Heart right ventricle (tissue), 16 donors: ENCODE measurements at regions not wholly inside any gene's neighbourhood (a gene's known extent, or its start where the extent isn't known, plus 50 kb on each side); places are given as distances from the start of the nearest gene placed in this dataset.
"Not testable (repeated sequence)": the region's sequence is repeated elsewhere in the genome, so short reads cannot be mapped to it uniquely, and the experiment has no call there.

Source experiments
- ATAC-seq, 8 donors: fragments of 200-7000 bp; cut with Tn5 transposase; one replicate each; pipeline ENCODE4 v1.9.1; 2020; ENCODE audit warnings: mild to moderate bottlenecking in 8 of 8, moderate library complexity in 8 of 8, moderate number of reproducible peaks in 1 of 8
- DNase-seq, 2 donors: peaks; one replicate each; pipeline ENCODE4 v3.0.0-alpha.2; 2020
- H3K27ac ChIP-seq, 10 donors: fragments of 200-600 bp; sonication (generic) in 2 of 10; one replicate each; pipeline versions ENCODE4 v1.5.0 to v1.8.0; 2020 to 2022; ENCODE audit warnings: mild to moderate bottlenecking in 3 of 10
- H3K27me3 ChIP-seq, 7 donors: fragments of 200-600 bp; one replicate each; pipeline ENCODE4 v1.8.0; 2021 to 2022; ENCODE audit warnings: mild to moderate bottlenecking in 2 of 7
- H3K36me3 ChIP-seq, 9 donors: fragments of 200-600 bp; sonication (generic) in 1 of 9; one replicate each; pipeline versions ENCODE4 v1.5.0 to v1.8.0; 2020 to 2022; ENCODE audit warnings: mild to moderate bottlenecking in 2 of 9
- H3K4me1 ChIP-seq, 9 donors: fragments of 200-600 bp; sonication (generic) in 1 of 9; one replicate each; pipeline versions ENCODE4 v1.5.0 to v1.8.0; 2020 to 2022; ENCODE audit warnings: mild to moderate bottlenecking in 4 of 9
- H3K4me3 ChIP-seq, 10 donors: fragments of 200-600 bp; sonication (generic) in 2 of 10; one replicate each; pipeline versions ENCODE4 v1.5.0 to v1.8.0; 2020 to 2022; ENCODE audit warnings: mild to moderate bottlenecking in 7 of 10, moderate library complexity in 2 of 10
- H3K9me3 ChIP-seq, 11 donors: fragments of 200-600 bp in 10 of 11; sonication (generic) in 2 of 11; one replicate each; pipeline versions ENCODE4 v1.5.0 to v1.8.0; 2013 to 2022; ENCODE audit warnings: mild to moderate bottlenecking in 2 of 11, control low read depth in 1 of 11, moderate library complexity in 1 of 11
- CTCF ChIP-seq, 9 donors: fragments of 200-600 bp; sonication (generic) in 2 of 9; IDR thresholded peaks; one replicate each; pipeline versions ENCODE4 v1.5.0 to v1.8.0; 2021 to 2022; ENCODE audit warnings: antibody characterized with exemption in 9 of 9, mild to moderate bottlenecking in 5 of 9, moderate library complexity in 1 of 9
- WGBS, 2 donors: extraction: QIAGEN DNeasy Blood & Tissue Kit; methylation state at CpG; one replicate each; pipeline ENCODE4 v1.1.7; 2013; ENCODE audit warnings: inconsistent platforms in 1 of 2; 5-methylcytosine and 5-hydroxymethylcytosine counted together
- intact Hi-C, 10 donors: fragments of 100-400 bp; cut with DNase I; formaldehyde crosslinking; loops; one replicate each; pipeline versions ENCODE4 v1.11.1 to v1.14.2; 2022
- donor health status: Arrhythmogenic right ventricular cardiomyopathy.
- donor health status: ischemic (EF 13 %, LVEDD 7.1; RV severe dilation, severe dysfunction).
- donor health status: healthy with polysubstance abuse.
- donor health status: DM: no; HTN: yes; CAD: no.
- donor health status: DM: no; HTN: no; CAD: no.
- donor health status: ischemic (EF 25% LVEDD 6.9; RV normal size, moderate dysfunction).
- donor health status: ischemic (EF 25% LVEDD 5.7; RV mildly dilated, moderate dysfunction).
- donor health status: healthy.
- donor health status: DM: yes; HTN: yes; CAD: no.
- donor health status: Ischemic cardiomyopathy.
- donor health status: ischemic (EF 35%, LVEDD 5.7; RV mildly dilated, moderate dysfunction).
- donor health status: nonischemic (EF 11% LVEDD 7.7; RV severe dilation, severe dysfunction).
- donor health status: DM: yes; HTN: yes; CAD: no.
- donor health status: PGD.
- donor health status: ischemic (EF 29% LVEDD 5.4; RV normal size, mild dysfunction).
- donor health status: nonischemic (EF 23%, LVEDD 6.1; RV moderate dilation, normal function).

GRCh38 chr6:74408844-74409243 is 712.8 kb downstream of the CD109 start:
- 33 to 49% methylated on average over 1 of the region's 1 CpG for WGBS, 2 donors
- no peak for TF ChIP-seq CTCF (IDR thresholded peaks at IDR 0.05)
- peaks cover 0 to 12% (median 0%) of the 10 kb centered on the region in 11 donors for H3K9me3 ChIP-seq
- H3K4me1 ChIP-seq, result no peaks in the 10 kb centered on the region
- DNase-seq, result no peak
- H3K36me3 ChIP-seq, result no peaks in the 10 kb centered on the region
- H3K4me3 ChIP-seq, result no peak overlapping the region
- intact Hi-C loops, result loop anchor here in 2 of 10 donors (2.0 kb wide), 2 partner anchors 798 to 800 kb away; partner anchors contain the start of gene COL12A1 (in 1 of the 2)
- no peak for ATAC-seq
- no peak overlapping the region for H3K27ac ChIP-seq
- H3K27me3 ChIP-seq, result no peaks in the 10 kb centered on the region

GRCh38 chr6:74404366-74404765 is 708.4 kb downstream of the CD109 start:
- no peaks in the 10 kb centered on the region for H3K36me3 ChIP-seq
- TF ChIP-seq CTCF (IDR thresholded peaks at IDR 0.05), result no peak
- no peaks in the 10 kb centered on the region for H3K27me3 ChIP-seq
- no peaks in the 10 kb centered on the region for H3K4me1 ChIP-seq
- H3K27ac ChIP-seq, result no peak overlapping the region
- H3K4me3 ChIP-seq, result no peak overlapping the region
- ATAC-seq, result no peak
- WGBS, 2 donors, result 57 to 64% methylated on average over 2 of the region's 2 CpGs
- H3K9me3 ChIP-seq, result peaks cover 0 to 12% (median 0%) of the 10 kb centered on the region in 11 donors
- no peak for DNase-seq
- intact Hi-C loops, result no loop called here

GRCh38 chr6:74402781-74403180 is 706.8 kb downstream of the CD109 start:
- peaks cover 0 to 12% (median 0%) of the 10 kb centered on the region in 11 donors for H3K9me3 ChIP-seq
- TF ChIP-seq CTCF (IDR thresholded peaks at IDR 0.05), result no peak
- no peak overlapping the region for H3K27ac ChIP-seq
- H3K27me3 ChIP-seq, result no peaks in the 10 kb centered on the region
- no peaks in the 10 kb centered on the region for H3K4me1 ChIP-seq
- no peak overlapping the region for H3K4me3 ChIP-seq
- intact Hi-C loops, result no loop called here
- DNase-seq, result no peak
- ATAC-seq, result no peak
- H3K36me3 ChIP-seq, result no peaks in the 10 kb centered on the region

- DNase-seq, ATAC-seq, H3K27ac ChIP-seq, intact Hi-C loops, H3K4me3 ChIP-seq, H3K4me1 ChIP-seq, H3K36me3 ChIP-seq, H3K27me3 ChIP-seq: not testable (repeated sequence)
- WGBS, 2 donors, result 77 to 87% methylated on average over 10 of the region's 10 CpGs
- peaks cover 0 to 35% (median 6%) of the 10 kb centered on the region in 11 donors for H3K9me3 ChIP-seq
Measured at GRCh38 chr6:74378437-74378836, 682.4 kb downstream of the CD109 start.

- TF ChIP-seq CTCF (IDR thresholded peaks at IDR 0.05), result no peak
- Histone ChIP-seq H3K36me3 (no peaks in the 10 kb centered on the region), H3K27ac (no peak overlapping the region), H3K9me3 (peaks cover 0 to 8% (median 0%) of the 10 kb centered on the region in 11 donors), H3K4me3 (no peak overlapping the region), H3K27me3 (no peaks in the 10 kb centered on the region), H3K4me1 (no peaks in the 10 kb centered on the region)
- ATAC-seq, result no peak
- no peak for DNase-seq
- intact Hi-C loops, result no loop called here
Measured at GRCh38 chr6:74369556-74369993, 673.6 kb downstream of the CD109 start.
